Neutrophil (primary cell): ENCODE measurements at regions not wholly inside any gene's neighbourhood (a gene's known extent, or its start where the extent isn't known, plus 50 kb on each side); places are given as distances from the start of the nearest gene placed in this dataset.

Experiments used
- H3K27ac ChIP-seq: fragments of 200-600 bp; sonication (generic); 2 replicates; pipeline ENCODE4 v1.5.1; 2016; ENCODE audit warnings: mild to moderate bottlenecking, moderate library complexity
- H3K27me3 ChIP-seq: fragments of 200-600 bp; sonication (generic); 2 replicates; pipeline ENCODE4 v1.6.0; 2016; ENCODE audit warnings: mild to moderate bottlenecking
- H3K36me3 ChIP-seq: fragments of 200-600 bp; sonication (generic); 2 replicates; pipeline ENCODE4 v1.5.1; 2017
- H3K4me1 ChIP-seq, 2 experiments: fragments of 200-600 bp in 1 of 2; sonication (generic) in 1 of 2; 1 replicate in 1 of 2; 2 replicates in 1 of 2; pipeline versions ENCODE4 v1.5.1 to v1.6.1; 2013 to 2016; ENCODE audit warnings: low read depth in 1 of 2, low read length in 1 of 2, mild to moderate bottlenecking in 1 of 2, moderate library complexity in 1 of 2; ENCODE audit not compliant: control insufficient read depth in 1 of 2, insufficient read depth in 1 of 2
- H3K4me3 ChIP-seq, 2 experiments: fragments of 200-600 bp in 1 of 2; sonication (generic) in 1 of 2; 1 replicate in 1 of 2; 2 replicates in 1 of 2; pipeline ENCODE4 v1.5.1; 2013 to 2016; ENCODE audit warnings: low read depth in 1 of 2, low read length in 1 of 2, mild to moderate bottlenecking in 1 of 2, moderate library complexity in 1 of 2
- H3K9me3 ChIP-seq: fragments of 200-600 bp; sonication (generic); 2 replicates; pipeline ENCODE4 v1.5.1; 2016
- CTCF ChIP-seq: fragments of 200-600 bp; sonication (generic); IDR thresholded peaks from 2 replicates; pipeline ENCODE4 v1.5.1; 2016; ENCODE audit warnings: antibody characterized with exemption

GRCh38 chr13:90632184-90632583, 715.3 kb upstream of the MIR17HG start:
- no peak for TF ChIP-seq CTCF
- Histone ChIP-seq H3K36me3 (no peaks in the 10 kb centered on the region), H3K4me1 (no peaks in the 10 kb centered on the region), H3K4me3 (no peak overlapping the region), H3K9me3 (no peaks in the 10 kb centered on the region), H3K27ac (no peak overlapping the region), H3K27me3 (no peaks in the 10 kb centered on the region)

- Histone ChIP-seq H3K4me1 (no peaks in the 10 kb centered on the region), H3K36me3 (no peaks in the 10 kb centered on the region), H3K4me3 (no peak overlapping the region), H3K27ac (no peak overlapping the region), H3K27me3 (no peaks in the 10 kb centered on the region), H3K9me3 (no peaks in the 10 kb centered on the region)
- no peak for TF ChIP-seq CTCF
Measured at GRCh38 chr13:90633849-90634248, 713.6 kb upstream of the MIR17HG start.

- H3K27me3 ChIP-seq: no peaks in the 10 kb centered on the region
- no peaks in the 10 kb centered on the region for H3K9me3 ChIP-seq
- no peak for TF ChIP-seq CTCF
- no peak overlapping the region for H3K27ac ChIP-seq
- H3K36me3 ChIP-seq: no peaks in the 10 kb centered on the region
- no peaks in the 10 kb centered on the region for H3K4me1 ChIP-seq
- H3K4me3 ChIP-seq: no peak overlapping the region
Measured at GRCh38 chr13:90640976-90641375, 706.5 kb upstream of the MIR17HG start.

GRCh38 chr13:90641884-90642283, 705.6 kb upstream of the MIR17HG start:
- Histone ChIP-seq H3K4me3 (no peak overlapping the region), H3K4me1 (no peaks in the 10 kb centered on the region), H3K27me3 (no peaks in the 10 kb centered on the region), H3K9me3 (no peaks in the 10 kb centered on the region), H3K27ac (no peak overlapping the region), H3K36me3 (no peaks in the 10 kb centered on the region)
- TF ChIP-seq CTCF: no peak

GRCh38 chr13:90645582-90645981, 701.9 kb upstream of the MIR17HG start:
- H3K36me3 ChIP-seq: no peaks in the 10 kb centered on the region
- H3K4me1 ChIP-seq: no peaks in the 10 kb centered on the region
- no peak overlapping the region for H3K27ac ChIP-seq
- H3K9me3 ChIP-seq: no peaks in the 10 kb centered on the region
- TF ChIP-seq CTCF: no peak
- no peak overlapping the region for H3K4me3 ChIP-seq
- H3K27me3 ChIP-seq: no peaks in the 10 kb centered on the region

- Histone ChIP-seq H3K27me3 (no peaks in the 10 kb centered on the region), H3K36me3 (no peaks in the 10 kb centered on the region), H3K4me1 (no peaks in the 10 kb centered on the region), H3K27ac (no peak overlapping the region), H3K9me3 (no peaks in the 10 kb centered on the region), H3K4me3 (no peak overlapping the region)
- TF ChIP-seq CTCF: no peak
Measured at GRCh38 chr13:90648497-90648896, 699.0 kb upstream of the MIR17HG start.
